ENCODE measurements at regions not wholly inside any gene's neighbourhood (a gene's known extent, or its start where the extent isn't known, plus 50 kb on each side); places are given as distances from the start of the nearest gene placed in this dataset.
A peak's percentile ranks its signal among the peaks of the same experiment; 100 is the strongest.

GRCh38 chr6:2526766-2527165, 224.0 kb downstream of the MYLK4 start:
- Histone ChIP-seq H4K20me1 (ENCODE audit: insufficient read depth, low read depth, low read length) (no peaks in the 10 kb centered on the region), H2AFZ (ENCODE audit: low read length) (no peak overlapping the region), H3K79me2 (ENCODE audit: low read length) (no peaks in the 10 kb centered on the region), H3K9ac (ENCODE audit: low read length) (no peak overlapping the region), H3K9me3 (ENCODE audit: low read length) (peaks cover 6% of the 10 kb centered on the region), H3K27ac (ENCODE audit: low read length) (no peak overlapping the region), H3K27me3 (ENCODE audit: low read length) (no peaks in the 10 kb centered on the region), H3K9me2 (replicated peaks; ENCODE audit: insufficient read depth, low read length) (0 out of 2 replicates have a peak, but pooled peaks cover 2% of the 10 kb centered on the region), H3K4me3 (ENCODE audit: low read length) (no peak overlapping the region), H3K36me3 (ENCODE audit: insufficient read depth, low read length) (no peaks in the 10 kb centered on the region), H3K4me1 (ENCODE audit: low read length) (no peaks in the 10 kb centered on the region), H3K4me2 (ENCODE audit: low read depth, low read length, poor library complexity, severe bottlenecking) (no peak overlapping the region)
- DNase-seq = no peak

- peak; percentile 60 for DNase-seq
- no peaks in the 10 kb centered on the region for H3K36me3 ChIP-seq (ENCODE audit: insufficient read depth, low read length)
- H3K79me2 ChIP-seq (ENCODE audit: low read length) = no peaks in the 10 kb centered on the region
- peaks cover 6% of the 10 kb centered on the region for H3K9me3 ChIP-seq (ENCODE audit: low read length)
- no peak overlapping the region for H3K27ac ChIP-seq (ENCODE audit: low read length)
- H3K4me2 ChIP-seq (ENCODE audit: low read depth, low read length, poor library complexity, severe bottlenecking) = no peak overlapping the region
- no peak overlapping the region for H2AFZ ChIP-seq (ENCODE audit: low read length)
- no peak overlapping the region for H3K4me3 ChIP-seq (ENCODE audit: low read length)
- no peaks in the 10 kb centered on the region for H3K4me1 ChIP-seq (ENCODE audit: low read length)
- no peak overlapping the region for H3K9ac ChIP-seq (ENCODE audit: low read length)
- H3K27me3 ChIP-seq (ENCODE audit: low read length) = 0 out of 2 replicates have a peak, but pooled peaks cover 3% of the 10 kb centered on the region
- no peaks in the 10 kb centered on the region for H4K20me1 ChIP-seq (ENCODE audit: insufficient read depth, low read depth, low read length)
- 0 out of 2 replicates have a peak, but pooled peaks cover 2% of the 10 kb centered on the region for H3K9me2 ChIP-seq (replicated peaks; ENCODE audit: insufficient read depth, low read length)
These were observed 226.6 kb downstream of the MYLK4 start for GRCh38 chr6:2524090-2524489.

GRCh38 chr6:2523061-2523460, 227.7 kb downstream of the MYLK4 start:
- Histone ChIP-seq H3K79me2 (ENCODE audit: low read length) (no peaks in the 10 kb centered on the region), H3K27ac (ENCODE audit: low read length) (no peak overlapping the region), H2AFZ (ENCODE audit: low read length) (no peak overlapping the region), H3K36me3 (ENCODE audit: insufficient read depth, low read length) (no peaks in the 10 kb centered on the region), H3K27me3 (ENCODE audit: low read length) (peaks cover 5% of the 10 kb centered on the region; the same call in 1 of the 2 replicates), H3K9me3 (ENCODE audit: low read length) (peaks cover 6% of the 10 kb centered on the region), H3K4me3 (ENCODE audit: low read length) (no peak overlapping the region), H3K9me2 (replicated peaks; ENCODE audit: insufficient read depth, low read length) (0 out of 2 replicates have a peak, but pooled peaks cover 2% of the 10 kb centered on the region), H3K4me2 (ENCODE audit: low read depth, low read length, poor library complexity, severe bottlenecking) (no peak overlapping the region), H4K20me1 (ENCODE audit: insufficient read depth, low read depth, low read length) (no peaks in the 10 kb centered on the region), H3K9ac (ENCODE audit: low read length) (no peak overlapping the region), H3K4me1 (ENCODE audit: low read length) (no peaks in the 10 kb centered on the region)
- no peak for DNase-seq

- no peaks in the 10 kb centered on the region for H3K79me2 ChIP-seq (ENCODE audit: low read length)
- no peak overlapping the region for H3K27ac ChIP-seq (ENCODE audit: low read length)
- H3K36me3 ChIP-seq (ENCODE audit: insufficient read depth, low read length) = no peaks in the 10 kb centered on the region
- H3K27me3 ChIP-seq (ENCODE audit: low read length) = peaks cover 5% of the 10 kb centered on the region; the same call in 1 of the 2 replicates
- H3K9me2 ChIP-seq (replicated peaks; ENCODE audit: insufficient read depth, low read length) = 0 out of 2 replicates have a peak, but pooled peaks cover 2% of the 10 kb centered on the region
- H4K20me1 ChIP-seq (ENCODE audit: insufficient read depth, low read depth, low read length) = no peaks in the 10 kb centered on the region
- no peak overlapping the region for H2AFZ ChIP-seq (ENCODE audit: low read length)
- no peak overlapping the region for H3K9ac ChIP-seq (ENCODE audit: low read length)
- H3K4me1 ChIP-seq (ENCODE audit: low read length) = no peaks in the 10 kb centered on the region
- H3K4me2 ChIP-seq (ENCODE audit: low read depth, low read length, poor library complexity, severe bottlenecking) = no peak overlapping the region
- no peak overlapping the region for H3K4me3 ChIP-seq (ENCODE audit: low read length)
- H3K9me3 ChIP-seq (ENCODE audit: low read length) = peaks cover 6% of the 10 kb centered on the region
- DNase-seq = no peak
These were observed 228.2 kb downstream of the MYLK4 start for GRCh38 chr6:2522521-2522920.

GRCh38 chr6:2517855-2518473, 232.8 kb downstream of the MYLK4 start:
- no peak overlapping the region for H3K9ac ChIP-seq (ENCODE audit: low read length)
- H2AFZ ChIP-seq (ENCODE audit: low read length) = no peak overlapping the region
- no peak overlapping the region for H3K4me3 ChIP-seq (ENCODE audit: low read length)
- H3K36me3 ChIP-seq (ENCODE audit: insufficient read depth, low read length) = no peaks in the 10 kb centered on the region
- H3K4me2 ChIP-seq (ENCODE audit: low read depth, low read length, poor library complexity, severe bottlenecking) = no peak overlapping the region
- H3K27ac ChIP-seq (ENCODE audit: low read length) = no peak overlapping the region
- H3K79me2 ChIP-seq (ENCODE audit: low read length) = no peaks in the 10 kb centered on the region
- no peaks in the 10 kb centered on the region for H4K20me1 ChIP-seq (ENCODE audit: insufficient read depth, low read depth, low read length)
- no peaks in the 10 kb centered on the region for H3K9me2 ChIP-seq (replicated peaks; ENCODE audit: insufficient read depth, low read length)
- H3K9me3 ChIP-seq (ENCODE audit: low read length) = no peaks in the 10 kb centered on the region; the same call in 1 of the 2 replicates
- no peaks in the 10 kb centered on the region for H3K4me1 ChIP-seq (ENCODE audit: low read length)
- H3K27me3 ChIP-seq (ENCODE audit: low read length) = peaks cover 5% of the 10 kb centered on the region; the same call in 1 of the 2 replicates
- no peak for DNase-seq

- no peak for DNase-seq
- Histone ChIP-seq H2AFZ (ENCODE audit: low read length) (no peak overlapping the region), H3K36me3 (ENCODE audit: insufficient read depth, low read length) (no peaks in the 10 kb centered on the region), H4K20me1 (ENCODE audit: insufficient read depth, low read depth, low read length) (no peaks in the 10 kb centered on the region), H3K27me3 (ENCODE audit: low read length) (peaks cover 5% of the 10 kb centered on the region; the same call in 1 of the 2 replicates), H3K4me1 (ENCODE audit: low read length) (no peaks in the 10 kb centered on the region), H3K9ac (ENCODE audit: low read length) (no peak overlapping the region), H3K9me2 (replicated peaks; ENCODE audit: insufficient read depth, low read length) (no peaks in the 10 kb centered on the region), H3K79me2 (ENCODE audit: low read length) (no peaks in the 10 kb centered on the region), H3K9me3 (ENCODE audit: low read length) (no peaks in the 10 kb centered on the region; the same call in 1 of the 2 replicates), H3K27ac (ENCODE audit: low read length) (no peak overlapping the region), H3K4me3 (ENCODE audit: low read length) (no peak overlapping the region), H3K4me2 (ENCODE audit: low read depth, low read length, poor library complexity, severe bottlenecking) (no peak overlapping the region)
These were observed 233.3 kb downstream of the MYLK4 start for GRCh38 chr6:2517401-2517800.

GRCh38 chr6:2516059-2516458, 234.7 kb downstream of the MYLK4 start:
- no peaks in the 10 kb centered on the region; the same call in 1 of the 2 replicates for H3K9me3 ChIP-seq (ENCODE audit: low read length)
- no peak overlapping the region for H3K27ac ChIP-seq (ENCODE audit: low read length)
- H2AFZ ChIP-seq (ENCODE audit: low read length) = no peak overlapping the region
- H3K9ac ChIP-seq (ENCODE audit: low read length) = no peak overlapping the region
- H3K27me3 ChIP-seq (ENCODE audit: low read length) = peaks cover 5% of the 10 kb centered on the region; the same call in 1 of the 2 replicates
- no peaks in the 10 kb centered on the region for H3K79me2 ChIP-seq (ENCODE audit: low read length)
- H3K9me2 ChIP-seq (replicated peaks; ENCODE audit: insufficient read depth, low read length) = no peaks in the 10 kb centered on the region
- no peak overlapping the region for H3K4me2 ChIP-seq (ENCODE audit: low read depth, low read length, poor library complexity, severe bottlenecking)
- no peak for DNase-seq
- H3K36me3 ChIP-seq (ENCODE audit: insufficient read depth, low read length) = no peaks in the 10 kb centered on the region
- no peaks in the 10 kb centered on the region for H3K4me1 ChIP-seq (ENCODE audit: low read length)
- no peaks in the 10 kb centered on the region for H4K20me1 ChIP-seq (ENCODE audit: insufficient read depth, low read depth, low read length)
- H3K4me3 ChIP-seq (ENCODE audit: low read length) = no peak overlapping the region

GRCh38 chr6:2514965-2515543, 235.7 kb downstream of the MYLK4 start:
- Histone ChIP-seq H3K4me3 (ENCODE audit: low read length) (no peak overlapping the region), H2AFZ (ENCODE audit: low read length) (no peak overlapping the region), H3K9me3 (ENCODE audit: low read length) (no peaks in the 10 kb centered on the region; the same call in 1 of the 2 replicates), H3K27ac (ENCODE audit: low read length) (no peak overlapping the region), H3K9ac (ENCODE audit: low read length) (no peak overlapping the region), H3K27me3 (ENCODE audit: low read length) (peaks cover 5% of the 10 kb centered on the region; the same call in 1 of the 2 replicates), H4K20me1 (ENCODE audit: insufficient read depth, low read depth, low read length) (no peaks in the 10 kb centered on the region), H3K36me3 (ENCODE audit: insufficient read depth, low read length) (no peaks in the 10 kb centered on the region), H3K79me2 (ENCODE audit: low read length) (no peaks in the 10 kb centered on the region), H3K9me2 (replicated peaks; ENCODE audit: insufficient read depth, low read length) (no peaks in the 10 kb centered on the region), H3K4me2 (ENCODE audit: low read depth, low read length, poor library complexity, severe bottlenecking) (no peak overlapping the region), H3K4me1 (ENCODE audit: low read length) (no peaks in the 10 kb centered on the region)
- no peak for DNase-seq
